HG03097 (cell line): ENCODE measurements at regions not wholly inside any gene's neighbourhood (a gene's known extent, or its start where the extent isn't known, plus 50 kb on each side); places are given as distances from the start of the nearest gene placed in this dataset.
"Not testable (repeated sequence)": the region's sequence is repeated elsewhere in the genome, so short reads cannot be mapped to it uniquely, and the experiment has no call there.

Source experiments
- ATAC-seq: cut with Tn5 transposase; IDR thresholded peaks from one replicate; pipeline ENCODE4 v1.9.1; 2021; ENCODE audit not compliant: unreplicated experiment, low FRiP score

DNA sequence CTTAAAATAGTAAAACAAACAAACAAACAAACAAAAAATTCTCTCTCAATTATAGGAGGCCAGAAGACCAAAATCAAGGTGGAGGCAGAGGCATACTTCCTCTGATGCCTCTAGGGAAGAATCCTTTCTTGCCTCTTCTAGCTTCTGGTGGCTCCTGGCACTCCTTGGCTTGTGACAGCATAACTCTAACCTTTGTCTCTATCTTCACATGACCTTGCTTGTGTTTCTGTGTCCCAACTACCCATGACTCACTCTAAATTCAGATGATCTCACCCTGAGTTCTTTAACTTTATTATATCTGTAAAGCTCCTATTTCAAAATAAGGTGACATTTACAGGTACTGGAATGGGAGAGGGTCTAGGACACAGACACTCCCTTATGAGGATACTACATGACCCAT, 88.3 kb upstream of the ANTXRL start:
- ATAC-seq = no peak

- ATAC-seq = not testable (repeated sequence)
Measured at GRCh38 chr10:46202405-46202804, 84.4 kb upstream of the ANTXRL start.

DNA sequence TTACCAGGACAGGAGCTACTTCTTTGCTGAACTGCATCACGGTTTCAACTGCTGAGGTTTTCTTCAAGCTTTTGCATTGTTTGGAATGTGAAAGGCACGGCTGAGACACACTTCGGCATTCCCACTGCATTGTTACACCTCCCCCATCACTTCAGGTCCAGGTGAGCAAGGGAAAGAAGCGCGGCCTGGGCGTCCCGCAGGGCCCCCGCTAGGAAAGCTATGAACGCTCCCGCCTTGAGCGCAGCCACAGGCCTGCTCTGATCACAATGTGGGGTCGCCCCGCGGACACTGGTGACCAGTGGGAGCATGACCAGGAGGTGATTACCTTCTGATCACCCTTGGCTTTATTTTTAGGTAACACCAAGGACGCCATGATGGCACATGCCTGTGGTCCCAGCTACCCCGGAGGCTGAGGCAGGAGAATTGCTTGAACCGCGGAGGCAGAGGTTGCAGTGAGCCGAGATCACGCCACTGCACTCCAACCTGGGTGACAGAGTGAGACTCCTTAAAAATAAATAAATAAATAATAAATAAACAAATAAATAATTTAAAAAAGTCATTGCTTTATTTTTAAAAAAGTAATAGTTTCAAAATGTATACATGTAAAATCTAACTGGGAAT, 82.2 kb upstream of the ANTXRL start:
- ATAC-seq = not testable (repeated sequence)

- not testable (repeated sequence) for ATAC-seq
Measured at GRCh38 chr10:46210427-46210826, 76.4 kb upstream of the ANTXRL start.

- ATAC-seq = no peak
Measured at GRCh38 chr10:46215426-46215825, 71.4 kb upstream of the ANTXRL start.

DNA sequence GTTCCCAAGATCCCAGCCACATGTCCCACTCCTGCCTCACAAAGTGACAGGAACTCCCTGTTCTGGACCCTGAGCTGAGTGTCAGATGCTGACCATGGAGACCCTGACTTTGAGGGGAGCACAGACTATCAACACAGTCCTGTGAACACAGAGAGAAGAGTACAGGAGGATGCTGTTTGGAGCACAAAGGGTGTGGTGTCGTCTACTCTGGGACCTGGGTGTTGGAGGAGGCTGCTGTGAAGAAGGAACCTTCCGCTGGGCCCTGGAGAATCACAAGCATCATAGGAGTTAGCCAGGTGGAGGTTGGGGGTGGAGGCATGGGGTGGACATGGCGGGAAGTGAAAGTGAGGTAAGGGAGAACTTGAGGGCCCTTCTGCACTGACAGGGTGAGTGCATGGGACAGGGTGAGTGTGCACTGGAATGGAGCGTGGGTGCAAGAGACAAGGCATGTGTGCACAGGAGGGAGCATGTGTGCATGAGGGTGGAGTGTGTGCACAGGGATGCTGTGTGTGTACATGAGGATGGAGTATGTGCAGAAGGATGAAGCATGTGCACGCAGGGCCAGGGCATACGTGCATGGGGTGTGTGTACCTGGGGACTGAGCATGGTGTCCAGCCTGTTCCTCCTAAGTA, 70.7 kb upstream of the ANTXRL start:
- no peak for ATAC-seq

DNA sequence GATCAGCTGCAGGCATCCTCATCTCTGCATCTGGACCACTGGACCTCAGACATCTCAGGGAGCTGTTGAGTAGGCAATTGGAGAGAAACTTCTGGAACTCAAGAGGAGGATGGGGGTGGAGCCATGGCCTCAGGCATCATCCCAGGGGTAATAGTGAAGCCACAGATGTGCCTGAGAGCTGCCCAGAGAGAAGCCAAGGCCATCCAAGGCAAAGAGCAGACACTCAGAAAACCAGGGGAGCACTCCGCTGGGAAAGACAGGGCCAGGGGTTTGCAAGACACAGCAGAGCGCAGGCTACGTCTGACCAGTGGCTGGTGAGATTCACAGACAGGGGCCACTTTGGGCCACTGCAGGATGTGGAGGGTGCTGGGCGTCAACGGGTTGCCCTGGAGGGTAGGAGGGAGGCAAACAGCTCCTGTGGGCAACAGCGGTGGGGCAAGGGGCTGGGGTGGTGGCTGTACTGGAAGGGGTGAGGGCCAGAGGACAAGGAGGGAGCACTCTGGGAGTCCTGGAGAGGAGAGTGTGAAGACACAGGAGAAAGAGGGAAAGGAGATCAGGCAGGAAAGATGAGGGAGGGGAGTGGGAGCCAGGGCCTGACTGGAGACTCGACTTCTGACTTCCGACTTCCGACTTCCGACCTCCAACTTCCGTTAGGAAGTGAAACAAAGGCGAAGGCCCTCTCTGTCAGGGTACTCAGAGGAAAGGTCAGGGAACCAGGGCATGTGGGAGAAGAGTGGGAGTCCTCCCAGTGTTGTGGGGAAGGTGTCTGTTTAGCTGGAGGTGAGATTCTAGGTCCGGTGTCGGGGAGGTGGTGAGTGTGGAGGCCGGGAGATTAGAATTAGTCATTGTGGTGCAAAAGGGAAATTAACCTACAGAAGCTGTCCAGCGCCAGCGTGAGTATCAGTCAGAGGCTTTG, 69.7 kb upstream of the ANTXRL start:
- ATAC-seq = no peak

DNA sequence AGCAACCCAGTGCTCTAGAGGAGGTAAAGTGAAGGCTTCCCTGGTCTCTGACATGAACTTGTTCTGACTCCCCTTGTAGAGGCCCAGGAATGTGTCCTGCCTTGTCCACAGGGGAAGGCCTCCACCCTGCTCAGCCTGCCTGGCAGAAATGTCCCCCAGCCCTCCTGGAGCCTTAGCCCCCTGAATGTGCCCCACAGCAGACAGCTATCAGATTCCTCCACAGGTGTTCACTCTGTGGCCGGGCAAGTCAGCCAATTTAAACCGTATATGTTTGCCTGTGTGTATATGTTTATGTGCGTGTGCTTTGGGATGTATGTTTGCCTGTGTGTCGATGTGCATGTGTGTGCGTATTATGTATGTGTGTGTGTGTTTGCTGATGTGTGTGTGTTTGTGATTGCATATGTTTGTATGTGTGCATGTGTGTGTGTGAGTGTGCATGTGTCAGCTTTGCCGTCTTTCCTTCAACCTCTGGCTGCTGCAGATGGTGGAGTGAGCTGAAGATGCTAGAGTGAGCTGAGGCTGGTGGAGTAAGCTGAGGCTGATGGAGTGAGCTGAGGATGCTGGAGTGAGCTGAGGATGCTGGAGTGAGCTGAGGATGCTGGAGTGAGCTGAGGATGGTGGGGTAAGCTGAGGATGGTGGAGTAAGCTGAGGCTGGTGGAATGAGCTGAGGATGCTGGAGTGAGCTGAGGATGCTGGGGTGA, 68.9 kb upstream of the ANTXRL start:
- no peak for ATAC-seq

DNA sequence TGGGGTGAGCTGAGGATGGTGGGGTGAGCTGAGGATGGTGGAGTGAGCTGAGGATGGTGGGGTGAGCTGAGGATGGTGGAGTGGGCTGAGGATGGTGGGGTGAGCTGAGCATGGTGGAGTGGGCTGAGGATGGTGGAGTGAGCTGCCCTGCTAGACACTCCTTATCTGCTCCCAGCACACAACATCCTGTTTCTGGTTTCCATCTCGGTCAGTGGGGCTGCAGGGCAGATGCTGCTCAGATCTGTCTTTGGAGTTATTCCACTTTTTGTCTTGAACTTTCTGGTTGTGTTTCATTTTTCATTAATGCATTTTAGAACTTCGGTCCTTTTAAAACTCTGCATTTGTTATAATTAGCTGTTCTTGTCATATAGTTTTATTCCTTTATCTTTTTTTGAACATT, 67.9 kb upstream of the ANTXRL start:
- no peak for ATAC-seq

GRCh38 chr10:46219431-46219990, 67.3 kb upstream of the ANTXRL start:
- not testable (repeated sequence) for ATAC-seq

GRCh38 chr10:46220187-46220586, 66.6 kb upstream of the ANTXRL start:
- no peak for ATAC-seq

- no peak for ATAC-seq
Measured at GRCh38 chr10:46220872-46221538, 65.8 kb upstream of the ANTXRL start.

GRCh38 chr10:46222364-46222935, 64.3 kb upstream of the ANTXRL start:
- ATAC-seq = no peak

GRCh38 chr10:46223064-46223480, 63.7 kb upstream of the ANTXRL start:
- no peak for ATAC-seq

GRCh38 chr10:46223626-46224413, 63.0 kb upstream of the ANTXRL start:
- ATAC-seq = no peak

DNA sequence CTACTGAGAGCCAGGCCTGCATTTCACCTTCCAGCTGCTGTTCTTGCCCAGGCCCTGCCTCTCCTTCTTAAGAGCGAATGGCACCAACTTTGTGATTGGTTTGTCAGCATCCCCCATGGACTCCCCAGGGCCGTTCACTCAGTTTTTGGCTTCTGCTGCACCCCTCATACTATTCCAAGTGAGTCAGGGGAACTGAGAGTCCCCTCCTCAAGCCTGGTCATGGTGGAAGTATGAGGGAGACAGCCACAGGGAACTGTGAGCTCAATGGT, 62.4 kb upstream of the ANTXRL start:
- no peak for ATAC-seq

GRCh38 chr10:46225597-46225996, 61.2 kb upstream of the ANTXRL start:
- no peak for ATAC-seq

GRCh38 chr10:46226232-46226631, 60.6 kb upstream of the ANTXRL start:
- no peak for ATAC-seq

GRCh38 chr10:46226900-46227558, 59.8 kb upstream of the ANTXRL start:
- ATAC-seq = no peak
